GM18870 (cell line): ENCODE measurements at regions not wholly inside any gene's neighbourhood (a gene's known extent, or its start where the extent isn't known, plus 50 kb on each side); places are given as distances from the start of the nearest gene placed in this dataset.
"Not testable (repeated sequence)": the region's sequence is repeated elsewhere in the genome, so short reads cannot be mapped to it uniquely, and the experiment has no call there.

Experiments
- ATAC-seq: cut with Tn5 transposase; IDR thresholded peaks from one replicate; pipeline ENCODE4 v1.9.1; 2021; ENCODE audit warnings: moderate library complexity; ENCODE audit not compliant: unreplicated experiment

DNA sequence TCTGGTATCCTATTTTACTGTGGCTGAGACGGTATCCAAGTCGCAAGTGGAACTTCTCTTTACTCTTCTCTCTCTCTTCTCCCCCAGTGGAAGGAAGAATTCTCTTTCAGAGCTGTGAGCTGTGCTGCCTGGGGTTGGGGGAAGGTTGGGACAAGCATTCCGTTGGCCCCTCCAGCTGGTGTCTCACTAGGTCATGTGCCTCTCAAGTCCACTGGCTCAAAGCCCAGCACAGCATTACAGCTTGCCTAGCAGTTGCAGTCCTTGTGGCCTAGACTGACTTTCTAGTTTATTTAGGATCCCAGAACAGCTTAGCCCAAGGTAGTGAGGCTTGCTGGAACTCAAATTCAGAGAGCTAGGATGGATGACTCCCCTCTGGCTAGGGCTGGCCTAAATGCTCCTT is 76.1 kb upstream of the SPATA16 start:
- ATAC-seq, result no peak

DNA sequence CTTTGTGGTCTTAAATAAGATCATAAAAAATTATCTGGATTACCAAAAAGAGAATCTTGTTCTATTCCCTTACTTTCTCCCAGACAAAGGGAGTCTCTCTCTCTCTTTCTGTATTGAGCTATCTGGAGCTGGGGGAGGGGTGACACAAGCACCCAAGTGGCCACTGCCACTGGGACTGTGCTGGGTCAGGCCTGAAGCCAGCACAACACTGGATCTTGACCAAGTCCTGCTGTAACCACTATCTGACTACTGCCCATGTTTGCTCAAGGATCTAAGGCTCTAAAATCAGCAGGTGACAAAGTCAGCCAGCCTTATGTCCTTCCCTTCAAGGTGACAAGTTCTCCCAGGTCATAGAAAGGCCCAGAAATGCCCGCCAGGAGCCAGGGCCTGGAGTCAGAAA is 75.0 kb upstream of the SPATA16 start:
- ATAC-seq, result no peak

DNA sequence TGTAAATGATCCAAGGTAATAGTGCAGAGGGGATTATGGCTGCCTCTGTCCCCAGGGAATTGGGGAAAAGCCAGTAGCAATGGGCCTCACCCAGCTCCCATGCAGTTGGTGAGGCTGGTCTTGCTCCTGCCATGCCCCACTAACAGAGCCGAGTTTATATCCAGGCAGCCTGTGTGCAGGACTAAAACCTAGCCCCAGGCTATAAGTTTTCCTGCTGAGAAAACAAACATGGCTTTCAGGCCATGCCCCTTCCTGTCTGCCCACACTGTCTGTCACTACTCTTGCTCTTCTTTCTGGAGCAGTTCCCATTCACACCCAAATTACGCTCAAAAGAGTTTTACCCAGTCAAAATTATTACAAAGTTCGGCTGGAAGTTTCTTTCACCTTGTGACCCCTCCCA is 73.5 kb upstream of the SPATA16 start:
- ATAC-seq, result no peak

DNA sequence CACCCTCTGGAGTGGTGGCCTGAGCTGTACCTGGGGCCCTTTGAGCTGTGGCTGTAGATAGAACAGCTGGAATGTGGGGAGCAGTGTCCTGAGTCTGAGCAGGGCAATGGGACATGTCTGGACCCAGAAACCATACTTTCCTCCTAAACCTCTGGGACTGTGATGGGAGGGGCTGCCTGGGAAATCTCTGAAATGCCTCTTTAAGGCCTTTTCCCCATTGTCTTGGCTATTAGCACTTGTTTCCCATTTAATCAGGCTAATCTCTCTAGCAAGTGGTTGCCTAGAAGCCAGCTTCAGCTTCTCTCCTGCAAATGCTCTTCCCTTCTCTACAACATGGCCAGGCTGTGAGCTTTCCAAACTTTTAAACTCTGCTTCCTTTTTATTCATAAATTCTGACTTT is 58.5 kb upstream of the SPATA16 start:
- no peak for ATAC-seq

DNA sequence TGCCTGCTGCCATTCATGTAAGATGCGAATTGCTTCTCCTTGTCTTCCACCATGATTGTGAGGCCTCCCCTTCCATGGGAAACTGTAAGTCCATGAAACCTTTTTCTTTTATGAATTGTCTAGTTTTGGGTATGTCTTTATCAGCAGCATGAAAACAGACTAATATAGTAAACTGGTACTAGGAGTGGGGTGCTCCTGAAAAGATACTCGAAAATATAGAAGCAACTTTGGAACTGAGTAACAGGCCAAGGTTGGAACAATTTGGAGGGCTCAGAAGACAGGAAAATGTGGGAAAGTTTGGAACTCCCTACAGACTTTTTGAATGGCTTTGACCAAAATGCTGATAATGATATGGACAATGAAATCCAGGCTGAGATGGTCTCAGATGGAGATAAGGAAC is 53.8 kb upstream of the SPATA16 start:
- not testable (repeated sequence) for ATAC-seq

DNA sequence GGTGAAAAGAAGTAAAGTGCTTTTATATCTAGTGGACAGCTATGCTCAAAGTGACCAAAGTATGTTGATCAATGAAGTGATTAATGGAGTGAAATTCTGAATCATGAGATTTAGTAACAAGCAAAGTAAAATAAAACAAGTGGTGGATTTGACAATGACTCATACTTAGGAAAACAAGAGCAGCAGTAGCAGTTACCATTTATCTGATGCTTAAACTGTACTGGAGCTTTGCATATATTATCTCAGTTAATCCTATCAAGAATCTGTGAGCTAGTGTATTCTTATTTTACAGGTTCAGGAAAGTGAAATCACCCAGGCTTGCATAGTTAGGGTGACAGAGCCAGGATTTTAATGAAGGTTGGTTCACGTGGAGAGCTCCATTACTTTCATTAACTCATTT is 50.6 kb upstream of the SPATA16 start:
- no peak for ATAC-seq
